GM19043 (cell line): ENCODE measurements at regions not wholly inside any gene's neighbourhood (a gene's known extent, or its start where the extent isn't known, plus 50 kb on each side); places are given as distances from the start of the nearest gene placed in this dataset.
A peak's percentile ranks its signal among the peaks of the same experiment; 100 is the strongest.
"Not testable (repeated sequence)": the region's sequence is repeated elsewhere in the genome, so short reads cannot be mapped to it uniquely, and the experiment has no call there.

Source experiments
- ATAC-seq: cut with Tn5 transposase; IDR thresholded peaks from one replicate; pipeline ENCODE4 v1.9.1; 2021; ENCODE audit warnings: low read depth; ENCODE audit not compliant: unreplicated experiment

DNA sequence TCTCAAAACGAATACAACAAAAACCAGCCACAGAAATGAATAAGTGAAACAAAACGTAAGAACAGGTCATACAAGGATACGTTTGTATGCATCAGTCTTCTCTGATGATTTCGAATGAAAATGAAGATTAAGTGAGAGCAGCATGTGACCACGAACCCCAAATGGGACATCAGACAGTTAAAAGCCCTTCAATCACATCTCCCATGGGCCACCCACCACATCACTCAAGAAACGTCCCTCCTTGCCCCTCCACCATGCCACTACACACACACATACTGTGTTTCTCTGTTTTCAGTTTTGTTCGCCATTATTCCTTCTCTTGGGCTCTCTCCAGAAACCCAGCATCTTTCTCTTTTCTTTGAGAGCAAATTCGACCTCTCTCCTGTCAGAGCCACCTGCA lies 355.6 kb upstream of the KAZN start:
- no peak for ATAC-seq

DNA sequence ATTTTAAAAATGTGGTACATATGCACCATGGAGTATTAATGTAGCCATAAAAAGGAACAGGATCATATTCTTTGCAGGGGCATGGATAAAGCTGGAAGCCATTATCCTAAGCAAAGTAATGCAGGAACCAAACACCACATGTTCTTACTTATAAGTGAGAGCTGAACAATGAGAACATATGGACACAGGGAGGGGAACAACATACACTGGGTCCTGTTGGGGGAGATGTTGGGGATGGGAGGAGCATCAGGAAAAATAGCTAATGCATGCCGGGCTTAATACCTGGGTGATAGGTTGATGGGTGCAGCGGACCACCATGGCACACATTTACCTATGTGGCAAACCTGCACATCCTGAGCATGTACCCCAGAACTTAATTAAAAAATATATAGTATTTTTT lies 352.5 kb upstream of the KAZN start:
- ATAC-seq, result no peak

DNA sequence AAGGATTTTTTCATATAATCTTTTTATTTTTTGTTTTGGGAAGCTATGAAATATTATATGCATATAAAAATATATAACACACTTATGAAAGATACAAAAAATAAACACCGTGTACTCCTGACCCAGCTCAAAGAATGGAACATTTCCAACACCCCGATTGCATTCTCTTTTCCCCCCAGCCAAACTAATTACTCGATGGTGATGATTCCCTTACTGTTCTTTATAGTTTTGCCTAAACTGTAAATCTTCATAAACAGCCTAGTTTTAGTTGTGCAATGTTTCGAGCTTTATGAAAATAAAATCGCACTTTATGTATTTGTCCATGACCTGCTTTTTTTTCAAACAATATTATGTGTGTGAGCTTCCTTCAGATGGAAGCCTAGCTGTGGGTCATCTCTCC lies 352.0 kb upstream of the KAZN start:
- ATAC-seq, result no peak

DNA sequence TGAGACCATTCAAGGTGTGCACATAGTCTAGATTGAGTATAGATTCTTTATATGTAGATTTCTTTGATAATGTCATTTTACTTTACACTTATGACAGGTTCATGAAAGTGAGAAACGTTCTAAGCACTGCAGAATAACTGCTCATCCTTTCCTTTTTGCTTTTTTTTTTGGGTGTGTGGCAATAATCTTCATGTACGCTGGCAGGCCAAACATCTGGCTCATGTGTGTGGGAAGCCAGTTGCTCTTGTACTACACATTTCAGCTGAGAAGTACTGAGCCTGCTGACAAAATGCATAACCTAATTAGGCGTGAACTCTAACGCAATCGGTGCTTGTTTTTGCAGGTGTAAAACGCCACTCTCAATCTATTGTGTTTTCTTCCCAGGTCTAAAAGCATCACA lies 350.8 kb upstream of the KAZN start:
- no peak for ATAC-seq

DNA sequence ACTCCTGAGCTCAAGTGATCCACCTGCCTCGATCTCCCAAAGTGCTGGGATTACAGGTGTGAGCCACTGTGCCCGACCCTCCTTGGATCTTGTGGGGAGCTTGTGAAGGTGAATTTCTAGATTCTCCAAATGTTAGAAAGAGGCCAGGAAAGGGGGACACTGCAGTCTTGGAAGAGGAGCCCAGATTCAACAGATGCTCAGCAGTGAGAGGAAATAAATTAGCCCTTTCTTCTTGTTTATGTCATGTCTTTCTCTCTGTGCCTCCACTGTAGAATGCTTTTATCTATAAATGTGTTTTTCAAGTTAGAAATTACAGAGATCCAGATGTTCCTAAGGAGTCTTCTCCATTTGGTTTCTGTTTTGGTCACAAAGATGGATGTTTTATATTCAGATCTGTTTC lies 346.6 kb upstream of the KAZN start:
- no peak for ATAC-seq

DNA sequence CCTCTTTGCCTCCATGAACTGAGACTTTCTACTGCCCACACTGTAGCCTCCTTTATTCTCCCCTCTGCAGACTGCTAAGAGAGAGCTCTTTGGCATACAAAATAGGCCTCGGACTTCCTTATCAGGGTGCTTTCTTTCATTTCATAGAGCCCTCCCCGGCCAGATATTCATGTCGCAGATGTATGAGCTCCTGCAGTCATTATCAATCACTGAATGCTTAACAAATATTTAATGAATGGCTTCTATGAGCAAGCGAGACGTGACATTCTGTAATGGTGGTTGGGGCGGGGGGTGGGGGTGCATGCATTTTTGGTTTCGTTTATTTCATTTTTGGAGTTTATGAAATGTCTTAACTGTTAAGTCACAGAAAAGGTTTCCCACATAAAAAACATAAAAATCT lies 344.8 kb upstream of the KAZN start:
- no peak for ATAC-seq

DNA sequence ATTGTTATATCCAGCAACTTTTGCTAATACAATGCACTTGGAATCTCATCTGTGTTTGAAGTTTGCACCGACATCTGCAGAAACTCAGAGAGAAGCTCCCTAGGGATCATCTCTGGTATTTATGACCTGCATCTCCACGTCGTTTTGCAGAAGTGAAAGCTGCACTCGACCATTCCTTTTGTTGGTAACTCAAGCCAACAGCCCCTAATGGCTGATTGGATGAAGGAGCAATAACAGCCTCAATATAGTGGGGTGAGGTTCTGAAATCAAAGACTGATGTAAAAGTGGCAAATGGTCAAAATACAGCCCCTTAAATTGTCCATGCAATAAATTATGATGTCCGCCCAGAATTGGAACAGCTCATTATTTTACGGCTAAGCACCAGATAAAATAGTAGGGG lies 344.2 kb upstream of the KAZN start:
- ATAC-seq, result peak; percentile 72

DNA sequence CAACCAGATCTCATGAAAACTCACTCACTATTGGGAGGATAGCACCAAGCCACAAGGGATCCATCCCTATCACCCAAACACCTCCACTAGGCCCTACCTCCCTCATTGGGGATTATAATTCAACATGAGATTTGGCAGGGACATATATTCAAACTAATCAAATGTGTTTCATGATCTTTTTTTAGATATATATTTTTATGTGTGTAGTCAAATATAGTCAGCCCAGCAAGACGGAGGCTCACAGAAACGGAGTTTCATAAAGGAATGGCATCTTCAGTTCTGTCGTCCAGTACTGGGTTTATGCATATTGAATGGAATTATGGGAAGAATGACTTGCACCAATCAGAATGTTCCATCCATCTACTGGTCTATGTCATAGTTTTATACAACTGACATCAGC lies 343.3 kb upstream of the KAZN start:
- no peak for ATAC-seq

DNA sequence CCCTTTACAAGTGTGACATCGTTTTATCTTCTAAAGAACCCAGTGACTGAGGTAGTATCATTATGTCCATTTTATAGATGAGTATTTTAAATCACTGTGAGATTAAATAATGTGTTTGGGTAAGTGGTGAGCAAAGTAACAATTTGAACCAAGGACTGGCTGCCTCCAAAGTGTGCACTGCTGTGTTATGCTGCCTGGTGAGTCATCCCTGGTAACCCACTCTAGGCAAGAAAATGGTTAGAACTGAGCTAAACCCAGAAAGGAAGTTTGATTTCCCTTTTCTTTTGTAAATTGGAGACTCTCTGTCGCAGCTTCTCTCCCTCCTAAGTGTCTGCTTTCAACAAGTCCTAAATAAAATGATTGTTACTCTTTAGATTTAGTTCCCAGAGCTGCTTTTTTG lies 342.8 kb upstream of the KAZN start:
- no peak for ATAC-seq

DNA sequence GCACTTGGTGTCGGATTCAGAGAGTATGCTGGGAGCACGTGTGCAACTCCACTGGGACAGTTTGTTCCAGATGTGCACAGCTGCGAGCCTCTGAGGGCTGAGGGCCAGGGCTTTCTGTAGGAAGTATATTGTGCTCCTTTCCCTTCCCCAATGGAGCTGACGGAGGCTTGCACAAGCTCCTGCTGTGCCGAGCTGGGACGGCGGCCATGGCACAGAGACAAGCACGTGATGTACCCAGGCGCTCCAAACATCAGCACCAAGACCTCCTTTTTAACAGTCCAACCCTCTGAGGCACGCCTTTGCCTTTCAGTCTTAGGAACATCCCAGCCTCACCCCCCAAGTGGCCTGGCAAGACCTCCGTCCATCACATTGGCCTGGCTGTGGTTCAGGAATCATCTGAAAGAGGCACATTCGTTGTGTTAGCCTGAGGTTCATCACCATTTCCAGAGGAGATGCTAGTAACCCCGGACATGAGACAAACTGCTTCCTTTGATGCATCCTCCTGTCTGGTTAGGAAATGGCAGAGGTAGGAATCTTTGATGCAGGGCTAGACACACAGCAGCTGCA lies 339.2 kb upstream of the KAZN start:
- ATAC-seq, result no peak

DNA sequence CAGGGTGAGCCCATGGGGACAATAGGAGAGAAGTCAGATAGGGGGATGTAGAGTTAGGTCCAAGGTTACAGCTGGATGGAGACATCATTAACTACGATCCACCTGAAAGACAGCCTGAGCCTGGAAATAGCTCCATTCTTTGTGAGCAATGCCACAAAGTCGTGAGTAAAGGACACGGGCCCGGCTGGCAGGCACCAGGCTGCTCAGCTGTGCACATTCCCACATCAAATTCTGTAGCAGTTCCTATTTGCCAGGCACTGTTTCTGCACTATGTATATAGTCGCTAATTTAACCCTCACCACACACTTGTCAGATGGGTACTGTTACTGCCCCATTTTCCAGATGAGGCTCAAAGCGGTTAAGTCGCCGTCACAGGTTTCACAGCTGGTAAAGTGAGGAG lies 338.0 kb upstream of the KAZN start:
- ATAC-seq, result no peak

DNA sequence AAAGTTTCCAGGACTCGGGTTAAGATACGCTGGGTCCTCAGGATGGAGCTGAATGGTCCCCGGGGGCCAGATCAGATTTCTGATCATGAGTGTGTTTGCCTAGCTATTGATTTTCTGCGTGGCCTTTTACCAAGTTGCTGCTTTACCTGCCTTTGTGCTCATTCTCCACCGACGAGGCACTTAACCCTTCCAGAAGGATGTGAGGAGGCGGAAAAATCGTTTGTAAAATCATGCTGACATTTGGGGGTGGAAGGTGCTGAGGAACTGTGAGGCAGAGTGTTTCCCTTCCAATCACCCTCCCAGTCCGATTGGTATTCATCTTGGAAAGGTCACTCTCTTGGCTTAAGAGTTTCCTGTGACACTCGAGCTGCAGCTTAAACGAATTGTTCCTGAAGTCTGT lies 337.1 kb upstream of the KAZN start:
- no peak for ATAC-seq

DNA sequence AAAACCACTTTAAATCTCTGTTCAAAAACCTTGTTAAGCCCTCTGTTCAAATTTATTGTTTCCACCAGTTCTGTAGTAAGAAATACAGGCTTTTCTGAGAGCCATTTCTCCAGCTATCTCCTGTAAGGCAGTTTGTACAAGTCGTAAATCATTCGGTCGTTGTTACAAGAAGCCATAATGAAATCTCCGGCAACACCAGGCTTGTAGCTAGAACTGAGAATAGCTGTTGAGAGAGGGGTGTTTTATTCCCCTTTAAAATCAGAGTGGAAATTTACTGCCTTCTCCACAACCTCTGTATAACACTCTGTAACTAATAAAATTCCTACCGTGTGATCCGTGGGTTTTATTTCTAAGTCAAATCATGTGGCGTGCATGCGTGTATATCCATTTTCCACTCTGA lies 335.8 kb upstream of the KAZN start:
- no peak for ATAC-seq

DNA sequence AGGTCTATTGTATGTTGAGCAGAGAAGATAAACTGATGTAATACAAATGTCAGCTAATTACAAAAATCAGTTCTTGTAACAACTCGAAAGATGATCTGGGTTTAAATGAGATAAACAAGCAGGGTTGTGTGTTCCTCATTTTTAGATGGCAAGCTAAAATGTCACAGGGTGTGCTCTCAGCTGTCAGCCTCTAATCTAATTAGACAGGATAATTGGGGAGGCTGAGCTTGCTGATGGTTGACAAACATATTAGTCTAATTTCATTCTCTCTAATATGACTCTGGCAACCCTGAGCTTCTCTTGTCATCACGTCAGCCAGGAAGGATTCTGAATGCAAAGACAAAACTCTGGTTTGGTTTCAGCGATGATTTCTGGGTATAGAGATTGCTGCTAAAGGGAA lies 335.3 kb upstream of the KAZN start:
- no peak for ATAC-seq

DNA sequence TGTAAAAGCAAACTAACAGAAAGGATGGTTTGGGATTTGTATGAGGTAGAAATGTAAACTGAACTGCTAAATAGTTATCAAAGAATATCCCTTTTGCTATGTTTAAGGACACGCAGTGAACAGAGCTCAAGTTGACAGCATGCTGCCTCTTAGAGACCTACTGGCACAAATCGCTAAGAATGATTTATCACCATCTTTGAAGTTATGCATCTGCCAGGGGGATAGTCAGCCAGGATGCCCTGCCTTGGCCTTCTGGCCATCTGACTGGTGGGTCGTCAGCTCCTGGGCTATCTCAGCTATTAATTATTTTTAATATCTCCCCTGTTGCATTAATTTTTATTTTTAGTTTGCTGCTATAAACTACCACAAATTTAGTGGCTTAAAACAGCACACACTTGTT lies 334.8 kb upstream of the KAZN start:
- ATAC-seq, result no peak

DNA sequence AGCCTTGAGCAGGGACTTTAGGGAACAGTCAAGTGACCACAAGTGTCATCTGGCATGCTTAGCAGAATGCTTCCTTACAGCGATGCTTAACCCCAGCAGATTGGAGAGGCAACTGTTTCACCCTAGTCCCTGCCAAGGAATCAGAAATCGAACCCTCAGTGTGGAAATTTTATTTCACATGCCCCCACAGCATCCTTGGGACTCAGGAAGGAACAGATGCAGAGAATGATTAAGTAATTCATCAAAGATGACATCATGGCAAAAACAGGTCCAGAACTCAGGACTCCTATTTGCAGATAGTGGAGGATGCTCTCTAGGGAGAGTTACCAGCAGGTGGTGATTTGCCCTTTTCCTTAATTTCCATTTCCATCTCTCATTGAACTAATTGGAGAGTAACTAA lies 333.0 kb upstream of the KAZN start:
- ATAC-seq, result no peak

DNA sequence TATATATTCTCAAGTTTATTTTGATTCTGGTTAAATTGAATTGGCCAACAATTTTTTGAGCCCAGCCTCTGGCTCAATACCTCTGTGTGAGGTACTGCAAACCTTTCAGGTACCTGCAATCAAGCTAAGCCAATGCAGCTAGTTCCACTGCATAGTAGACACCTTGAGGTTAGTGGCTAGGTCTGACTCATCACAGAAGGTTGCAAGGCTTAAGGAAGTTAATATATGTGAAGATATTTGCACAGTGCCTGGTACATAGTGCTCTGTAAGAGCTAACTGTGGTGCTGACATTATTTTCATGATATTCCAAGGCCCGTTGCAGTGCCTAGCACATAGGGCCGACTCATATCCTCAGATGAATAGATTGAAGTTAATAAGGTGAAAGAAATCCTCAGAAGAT lies 330.5 kb upstream of the KAZN start:
- no peak for ATAC-seq

DNA sequence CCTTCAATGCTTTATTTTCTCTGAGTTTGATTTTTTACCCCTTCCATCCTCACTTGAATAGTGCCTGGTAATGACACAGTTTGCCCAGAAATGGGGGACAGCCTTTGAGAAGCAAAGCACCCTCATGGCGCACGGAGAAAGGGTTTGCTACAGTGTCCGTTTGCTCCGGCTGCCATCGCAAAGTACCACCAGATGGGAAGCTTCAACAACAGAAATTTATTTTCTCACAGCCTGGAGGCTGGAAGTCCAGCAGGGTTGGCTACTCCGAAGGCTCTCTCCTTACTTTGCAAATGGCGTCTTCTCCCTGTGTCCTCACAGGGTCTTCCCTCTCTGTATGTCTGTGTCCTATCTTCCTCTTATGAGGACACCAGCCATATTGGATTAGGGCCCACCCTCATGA lies 327.7 kb upstream of the KAZN start:
- no peak for ATAC-seq

DNA sequence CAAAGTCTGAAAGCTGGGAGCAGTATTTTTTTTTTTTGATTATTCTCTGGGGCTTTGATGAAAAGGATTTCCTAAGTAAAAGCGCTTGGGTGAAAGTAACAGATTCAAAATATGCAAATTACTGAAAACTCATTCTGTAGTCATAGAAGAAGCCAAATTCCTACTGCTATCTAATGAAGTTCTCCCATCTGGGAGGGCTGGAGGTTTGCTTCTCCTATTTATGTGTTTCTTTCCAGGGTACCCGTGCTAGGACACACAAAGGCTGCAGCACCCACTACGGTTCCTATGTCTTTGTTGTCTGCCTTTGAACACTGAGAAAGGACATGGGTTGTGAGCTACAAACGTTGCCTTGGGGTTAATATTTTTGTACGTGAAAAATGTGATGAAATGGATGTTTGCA lies 324.7 kb upstream of the KAZN start:
- no peak for ATAC-seq

DNA sequence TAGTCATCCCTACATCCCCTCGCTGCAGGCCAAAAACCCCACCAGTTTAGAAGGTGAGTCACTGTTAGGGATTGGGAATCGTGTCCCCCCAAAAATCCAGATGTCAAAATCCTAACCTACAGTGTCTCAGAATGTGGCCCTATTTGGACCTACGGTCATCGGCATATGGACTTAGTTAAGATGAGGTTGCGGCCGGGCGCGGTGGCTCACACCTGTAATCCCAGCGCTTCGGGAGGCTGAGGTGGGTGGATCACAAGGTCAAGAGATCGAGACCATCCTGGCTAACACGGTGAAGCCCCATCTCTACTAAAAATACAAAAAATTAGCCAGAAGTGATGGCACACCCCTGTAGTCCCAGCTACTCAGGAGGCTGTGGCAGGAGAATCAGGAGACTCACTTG lies 318.6 kb upstream of the KAZN start:
- ATAC-seq, result not testable (repeated sequence)

DNA sequence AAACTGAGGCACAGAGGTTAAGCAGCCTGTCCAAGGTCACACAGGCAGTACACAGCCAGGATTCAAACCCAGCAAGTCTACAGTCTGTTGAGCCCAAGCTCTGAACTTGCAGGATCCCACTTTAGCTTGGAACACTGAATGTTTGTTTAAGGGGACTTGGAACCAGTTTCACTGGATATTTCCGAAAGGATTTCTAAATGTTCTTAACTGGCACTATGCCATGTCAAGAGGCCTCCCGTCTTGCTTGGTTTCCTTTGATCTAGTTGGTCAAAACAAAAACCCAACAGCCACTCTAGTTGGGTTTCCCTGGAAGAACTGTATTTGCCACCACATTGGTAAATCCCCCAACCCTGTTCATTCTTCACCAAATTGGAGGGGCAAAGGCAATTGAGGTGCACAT lies 317.6 kb upstream of the KAZN start:
- ATAC-seq, result no peak

DNA sequence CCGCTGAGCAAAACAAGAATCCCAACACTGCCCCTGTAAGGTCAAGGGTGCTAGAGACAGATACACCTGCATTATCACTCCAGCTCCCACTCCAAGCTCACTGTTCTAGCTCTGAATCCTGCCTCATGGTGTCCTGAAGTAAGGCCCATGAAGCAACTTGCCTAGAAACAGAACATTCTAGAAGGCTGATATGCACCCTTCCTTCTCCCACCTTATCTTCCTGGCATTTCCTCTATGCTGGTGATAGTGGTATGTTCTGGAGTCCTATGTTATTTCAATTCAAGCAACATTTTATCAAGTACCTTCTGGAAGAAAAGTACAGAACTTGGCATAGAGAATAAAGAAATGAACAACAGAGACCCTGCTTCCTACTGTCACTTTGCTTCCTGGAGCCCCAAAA lies 317.1 kb upstream of the KAZN start:
- no peak for ATAC-seq

DNA sequence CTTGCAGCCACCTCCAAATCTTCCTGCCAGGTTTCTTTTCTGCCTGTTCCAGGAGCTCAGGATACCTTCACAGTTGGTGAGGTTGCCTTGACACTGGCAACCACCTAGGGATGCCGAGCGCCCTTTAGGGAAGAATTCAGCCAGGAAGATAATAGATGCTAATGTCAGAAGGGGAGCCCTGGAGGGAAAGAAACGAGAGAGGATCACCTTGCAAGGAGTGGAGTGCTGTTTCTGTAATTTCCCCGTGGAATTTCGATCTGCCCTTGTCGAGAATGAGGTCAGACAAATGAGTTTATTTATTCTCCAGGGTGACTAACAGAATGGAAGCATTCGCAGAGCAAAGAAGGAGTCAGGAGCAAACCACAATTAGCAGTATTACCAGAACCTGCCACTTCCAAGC lies 315.8 kb upstream of the KAZN start:
- ATAC-seq, result no peak

DNA sequence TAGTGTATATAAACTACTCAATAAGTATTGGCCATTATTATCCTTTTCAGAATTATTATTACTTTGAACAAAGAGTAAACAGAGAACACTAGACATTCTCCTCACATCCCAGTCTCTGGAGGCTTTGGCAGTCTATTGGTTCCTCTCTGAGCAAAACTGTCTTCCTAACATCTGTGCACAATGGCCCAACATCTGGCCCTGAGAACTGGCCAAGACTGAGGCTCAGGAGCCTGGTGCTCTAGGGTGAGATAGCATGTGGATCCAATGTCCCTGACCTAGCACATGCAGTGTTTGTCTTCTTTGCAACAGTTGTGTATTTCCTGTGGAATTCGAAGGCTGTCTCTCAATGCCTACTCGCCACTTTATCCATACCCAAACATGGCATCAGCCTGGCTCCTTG lies 313.2 kb upstream of the KAZN start:
- ATAC-seq, result no peak
